Neuronal stem cell (in vitro differentiated cells): ENCODE measurements at regions not wholly inside any gene's neighbourhood (a gene's known extent, or its start where the extent isn't known, plus 50 kb on each side); places are given as distances from the start of the nearest gene placed in this dataset.

Source experiments
- DNase-seq: peaks from one replicate; pipeline ENCODE4 v3.0.0-alpha.2; 2013; ENCODE audit warnings: low spot score
- H2AFZ ChIP-seq: one replicate; pipeline ENCODE4 v1.6.1; 2013; ENCODE audit warnings: mild to moderate bottlenecking, low read length, inconsistent platforms
- H2AK5ac ChIP-seq: 2 replicates; pipeline ENCODE4 v1.6.1; 2013; ENCODE audit warnings: low read depth, mild to moderate bottlenecking, inconsistent platforms, low read length, moderate library complexity, mixed read lengths
- H2BK120ac ChIP-seq: 2 replicates; pipeline ENCODE4 v1.6.1; 2013; ENCODE audit warnings: low read depth, mild to moderate bottlenecking, inconsistent platforms, low read length, moderate library complexity, mixed read lengths
- H2BK12ac ChIP-seq: one replicate; pipeline ENCODE4 v1.6.1; 2013; ENCODE audit warnings: low read length, inconsistent platforms
- H2BK15ac ChIP-seq: 2 replicates; pipeline ENCODE4 v1.6.1; 2013; ENCODE audit warnings: mild to moderate bottlenecking, low read length, inconsistent platforms, mixed read lengths
- H2BK5ac ChIP-seq: one replicate; pipeline ENCODE4 v1.6.1; 2013; ENCODE audit warnings: inconsistent platforms, mild to moderate bottlenecking, low read length, moderate library complexity
- H3K14ac ChIP-seq: one replicate; pipeline ENCODE4 v1.6.1; 2013; ENCODE audit warnings: low read length, inconsistent platforms
- H3K18ac ChIP-seq: 2 replicates; pipeline ENCODE4 v1.6.1; 2013; ENCODE audit warnings: low read length, inconsistent platforms
- H3K23ac ChIP-seq: 2 replicates; pipeline ENCODE4 v1.6.1; 2013; ENCODE audit warnings: low read depth, mild to moderate bottlenecking, mixed read lengths, low read length, inconsistent platforms; ENCODE audit not compliant: poor library complexity
- H3K27ac ChIP-seq: replicated peaks from 3 replicates; pipeline ENCODE4 v1.5.1; 2013; ENCODE audit warnings: low read length, inconsistent platforms
- H3K27me3 ChIP-seq, 3 experiments: 2 replicates each; pipeline ENCODE4 v1.6.1; 2013; ENCODE audit warnings: low read length in 3 of 3, mild to moderate bottlenecking in 2 of 3, inconsistent platforms in 1 of 3, low read depth in 1 of 3, mixed read lengths in 1 of 3, moderate library complexity in 1 of 3; ENCODE audit not compliant: control insufficient read depth in 3 of 3, insufficient read depth in 3 of 3
- H3K36me3 ChIP-seq, 2 donors: replicated peaks in 1 of 2; 2 replicates each; pipeline ENCODE4 v1.6.1; 2013; ENCODE audit warnings: low read length in 2 of 2; ENCODE audit not compliant: control insufficient read depth in 2 of 2, insufficient read depth in 2 of 2
- H3K4ac ChIP-seq: 2 replicates; pipeline ENCODE4 v1.6.1; 2013; ENCODE audit warnings: inconsistent platforms, mild to moderate bottlenecking, low read length, moderate library complexity
- H3K4me1 ChIP-seq, 2 donors: 1 replicate in 1 of 2; 2 replicates in 1 of 2; pipeline ENCODE4 v1.6.1; 2013; ENCODE audit warnings: low read length in 2 of 2, low read depth in 1 of 2; ENCODE audit not compliant: control insufficient read depth in 2 of 2, insufficient read depth in 1 of 2
- H3K4me2 ChIP-seq: one replicate; pipeline ENCODE4 v1.6.1; 2013; ENCODE audit warnings: mild to moderate bottlenecking, low read length, inconsistent platforms; ENCODE audit not compliant: insufficient read depth, poor library complexity, severe bottlenecking
- H3K4me3 ChIP-seq, 2 donors: 2 replicates each; pipeline ENCODE4 v1.5.1; 2013; ENCODE audit warnings: low read length in 2 of 2, mild to moderate bottlenecking in 2 of 2, inconsistent platforms in 1 of 2, moderate library complexity in 1 of 2
- H3K79me1 ChIP-seq: one replicate; pipeline ENCODE4 v1.6.1; 2013; ENCODE audit warnings: low read depth, mild to moderate bottlenecking, inconsistent platforms, low read length, moderate library complexity
- H3K9ac ChIP-seq: one replicate; pipeline ENCODE4 v1.6.1; 2013; ENCODE audit warnings: mild to moderate bottlenecking, low read depth, low read length, inconsistent platforms; ENCODE audit not compliant: poor library complexity
- H3K9me3 ChIP-seq, 2 donors: replicated peaks in 1 of 2; 2 replicates each; pipeline versions ENCODE3 to v1.6.1; 2013; ENCODE audit warnings: low read length in 2 of 2, mild to moderate bottlenecking in 2 of 2, inconsistent platforms in 1 of 2, low read depth in 1 of 2, mixed read lengths in 1 of 2, moderate library complexity in 1 of 2; ENCODE audit not compliant: control insufficient read depth in 2 of 2, insufficient read depth in 1 of 2
- H4K8ac ChIP-seq: one replicate; pipeline ENCODE4 v1.6.1; 2013; ENCODE audit warnings: low read depth, mild to moderate bottlenecking, inconsistent platforms, low read length, moderate library complexity
- H4K91ac ChIP-seq: one replicate; pipeline ENCODE4 v1.6.1; 2013; ENCODE audit warnings: low read length, low read depth, mild to moderate bottlenecking, inconsistent platforms; ENCODE audit not compliant: poor library complexity
- WGBS, 2 donors: extraction: QIAGEN DNeasy Blood & Tissue Kit; methylation state at CpG; one replicate each; pipeline ENCODE4 v1.1.7; 2013; ENCODE audit warnings: missing lambda C conversion rate in 2 of 2, mixed read lengths in 1 of 2; ENCODE audit not compliant: insufficient read length in 2 of 2, insufficient replicate concordance in 1 of 2; ENCODE audit errors: extremely low coverage in 2 of 2; 5-methylcytosine and 5-hydroxymethylcytosine counted together

DNA sequence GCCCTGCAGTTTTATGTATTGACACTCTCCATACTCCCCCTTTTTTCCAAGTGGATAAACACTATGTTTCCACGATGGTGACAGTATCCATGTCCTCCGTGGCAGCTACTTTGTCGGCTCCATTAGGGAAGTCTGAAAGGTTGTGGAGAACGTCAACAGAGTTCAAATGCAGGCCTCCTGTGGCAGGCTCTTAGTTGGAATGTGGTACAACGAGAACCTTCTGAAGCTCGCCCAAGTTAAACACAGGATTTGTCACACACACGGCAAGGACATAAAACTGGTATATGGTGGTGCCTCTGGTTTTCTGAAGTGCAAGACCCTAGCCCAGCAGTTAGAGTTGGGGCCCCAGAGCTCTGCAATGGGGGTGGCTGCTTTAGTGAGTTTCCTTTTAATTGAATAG, 187.0 kb upstream of the TAB2 start:
- H3K4me3 ChIP-seq = no peak overlapping the region
- no peak overlapping the region for H3K23ac ChIP-seq
- H4K8ac ChIP-seq = no peak overlapping the region
- no peaks in the 10 kb centered on the region for H3K9me3 ChIP-seq
- DNase-seq = no peak
- H3K4me1 ChIP-seq = peaks cover 0 to 6% of the 10 kb centered on the region in 2 donors
- H2AK5ac ChIP-seq = no peak overlapping the region
- no peak overlapping the region for H2BK5ac ChIP-seq
- H2BK12ac ChIP-seq = no peak overlapping the region
- H3K4ac ChIP-seq = no peak overlapping the region
- H3K79me1 ChIP-seq = no peaks in the 10 kb centered on the region
- H4K91ac ChIP-seq = no peak overlapping the region
- no peak overlapping the region for H3K18ac ChIP-seq
- WGBS, 2 donors = no CpG with 5 or more reads among the region's 7 CpGs
- H3K27me3 ChIP-seq = peaks cover 0 to under 1% (median 0%) of the 10 kb centered on the region in 3 experiments
- no peaks in the 10 kb centered on the region for H3K36me3 ChIP-seq
- H2BK120ac ChIP-seq = no peak overlapping the region
- no peak overlapping the region for H3K14ac ChIP-seq
- H3K27ac ChIP-seq = no peak overlapping the region
- H2BK15ac ChIP-seq = no peak overlapping the region
- H2AFZ ChIP-seq = no peak overlapping the region
- no peak overlapping the region for H3K9ac ChIP-seq
- no peak overlapping the region for H3K4me2 ChIP-seq

DNA sequence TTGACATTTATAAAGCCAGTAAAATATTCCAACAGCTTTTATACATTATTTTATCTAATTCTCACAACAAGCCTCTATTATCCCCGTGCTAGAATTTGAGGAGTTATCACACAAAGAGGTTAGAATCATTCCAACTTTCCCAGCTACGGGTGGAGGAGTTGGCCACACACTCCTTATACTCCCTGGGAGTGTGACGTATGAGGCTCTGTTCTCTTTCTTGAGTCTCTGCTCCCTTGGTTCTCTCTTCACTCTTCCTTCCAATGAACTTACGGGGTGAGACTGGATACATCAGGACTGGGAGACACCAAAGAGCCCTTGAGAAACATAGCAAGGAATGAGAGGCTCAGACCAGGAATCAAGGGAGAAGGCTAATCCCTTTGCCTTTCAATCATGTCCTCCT, 185.6 kb upstream of the TAB2 start:
- H3K4me2 ChIP-seq = no peak overlapping the region
- H3K4me1 ChIP-seq = peaks cover 0 to 6% of the 10 kb centered on the region in 2 donors
- no peak overlapping the region for H3K4me3 ChIP-seq
- no peaks in the 10 kb centered on the region for H3K79me1 ChIP-seq
- H3K4ac ChIP-seq = no peak overlapping the region
- no CpG with 5 or more reads among the region's 4 CpGs for WGBS, 2 donors
- H3K9me3 ChIP-seq = no peaks in the 10 kb centered on the region
- H2BK5ac ChIP-seq = no peak overlapping the region
- H2BK15ac ChIP-seq = no peak overlapping the region
- H3K18ac ChIP-seq = no peak overlapping the region
- H3K14ac ChIP-seq = no peak overlapping the region
- H3K9ac ChIP-seq = no peak overlapping the region
- no peak overlapping the region for H4K91ac ChIP-seq
- peaks cover 0 to 4% (median 0%) of the 10 kb centered on the region in 3 experiments for H3K27me3 ChIP-seq
- H3K27ac ChIP-seq = no peak overlapping the region
- H4K8ac ChIP-seq = no peak overlapping the region
- no peak overlapping the region for H2BK12ac ChIP-seq
- H2AFZ ChIP-seq = no peak overlapping the region
- no peaks in the 10 kb centered on the region for H3K36me3 ChIP-seq
- no peak overlapping the region for H2AK5ac ChIP-seq
- no peak overlapping the region for H2BK120ac ChIP-seq
- DNase-seq = no peak
- no peak overlapping the region for H3K23ac ChIP-seq

DNA sequence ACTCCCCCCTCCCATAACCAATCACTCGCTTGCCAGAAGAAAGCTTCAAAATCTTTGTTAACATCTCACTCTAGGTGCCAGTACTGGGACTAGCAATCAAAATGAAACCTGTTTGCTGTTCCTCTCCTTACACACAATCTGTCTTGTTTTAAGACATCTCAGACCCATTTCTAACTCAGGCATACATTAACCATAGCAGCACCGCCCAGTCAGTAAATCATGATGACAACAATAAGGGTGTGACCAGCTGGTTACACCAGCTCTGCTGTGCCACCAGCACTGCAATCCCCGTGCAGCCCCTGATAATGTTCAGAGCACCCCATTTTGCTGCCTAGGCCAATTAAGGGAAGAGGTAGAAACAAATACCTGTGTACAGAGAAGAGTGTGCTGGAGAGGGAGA, 185.2 kb upstream of the TAB2 start:
- Histone ChIP-seq H4K8ac (no peak overlapping the region), H2BK5ac (no peak overlapping the region), H2AK5ac (peak overlapping the region; percentile 47), H2BK12ac (no peak overlapping the region), H3K4me3 (no peak overlapping the region), H3K36me3 (no peaks in the 10 kb centered on the region), H3K14ac (no peak overlapping the region), H3K9me3 (no peaks in the 10 kb centered on the region), H2BK15ac (no peak overlapping the region), H3K27ac (no peak overlapping the region), H3K4ac (no peak overlapping the region), H2AFZ (no peak overlapping the region), H3K18ac (no peak overlapping the region), H4K91ac (no peak overlapping the region), H2BK120ac (no peak overlapping the region), H3K23ac (no peak overlapping the region), H3K9ac (no peak overlapping the region), H3K4me1 (peaks cover 0 to 6% of the 10 kb centered on the region in 2 donors), H3K27me3 (peaks cover 0 to 4% (median 0%) of the 10 kb centered on the region in 3 experiments), H3K79me1 (no peaks in the 10 kb centered on the region), H3K4me2 (no peak overlapping the region)
- DNase-seq = no peak
- no CpG with 5 or more reads among the region's 3 CpGs for WGBS, 2 donors

DNA sequence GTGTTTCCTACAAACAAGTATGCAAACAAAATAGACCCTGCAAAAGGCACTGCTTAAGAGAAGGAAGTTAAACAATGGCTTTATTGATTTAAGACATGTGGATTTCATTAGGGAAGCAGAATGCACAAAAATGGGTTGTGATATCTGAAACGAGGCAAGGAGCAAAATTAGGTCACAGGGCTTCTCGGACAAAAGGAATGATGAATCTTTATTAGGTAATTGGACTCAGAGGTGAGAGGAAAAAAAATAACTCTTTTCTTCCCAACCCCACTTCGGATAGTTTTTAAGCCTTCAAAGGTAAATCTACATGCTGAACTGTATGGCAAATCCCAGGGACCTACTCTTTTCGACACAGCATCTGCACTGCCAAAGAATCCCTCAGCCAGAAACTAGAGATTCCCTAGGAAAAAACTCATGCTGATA, 183.0 kb upstream of the TAB2 start:
- no peak overlapping the region for H2AFZ ChIP-seq
- H2BK15ac ChIP-seq = no peak overlapping the region
- H3K4me3 ChIP-seq = no peak overlapping the region
- no peak overlapping the region for H2BK120ac ChIP-seq
- peaks cover 0 to 6% of the 10 kb centered on the region in 2 donors for H3K4me1 ChIP-seq
- H3K18ac ChIP-seq = no peak overlapping the region
- H3K36me3 ChIP-seq = no peaks in the 10 kb centered on the region
- no peak for DNase-seq
- H3K79me1 ChIP-seq = no peaks in the 10 kb centered on the region
- no peak overlapping the region for H2BK12ac ChIP-seq
- H3K4ac ChIP-seq = no peak overlapping the region
- no peak overlapping the region for H3K14ac ChIP-seq
- no peak overlapping the region for H2AK5ac ChIP-seq
- peaks cover 0 to 4% (median 0%) of the 10 kb centered on the region in 3 experiments for H3K27me3 ChIP-seq
- H3K9me3 ChIP-seq = no peaks in the 10 kb centered on the region
- no CpG with 5 or more reads among the region's 4 CpGs for WGBS, 2 donors
- no peak overlapping the region for H3K27ac ChIP-seq
- H4K8ac ChIP-seq = no peak overlapping the region
- H3K9ac ChIP-seq = no peak overlapping the region
- H3K4me2 ChIP-seq = no peak overlapping the region
- H3K23ac ChIP-seq = no peak overlapping the region
- H2BK5ac ChIP-seq = no peak overlapping the region
- H4K91ac ChIP-seq = no peak overlapping the region
